Trophoblast cell (in vitro differentiated cells and primary cell): ENCODE measurements at regions not wholly inside any gene's neighbourhood (a gene's known extent, or its start where the extent isn't known, plus 50 kb on each side); places are given as distances from the start of the nearest gene placed in this dataset.

Source experiments
- DNase-seq, 2 donors: peaks; one replicate each; pipeline ENCODE4 v3.0.0-alpha.2; 2016
- H2AFZ ChIP-seq: 2 replicates; pipeline ENCODE4 v1.6.1; 2013; ENCODE audit warnings: low read length, moderate library complexity, mild to moderate bottlenecking; ENCODE audit not compliant: insufficient read depth, poor library complexity
- H2AK5ac ChIP-seq: 2 replicates; pipeline ENCODE4 v1.6.1; 2013; ENCODE audit warnings: mild to moderate bottlenecking, low read length
- H2BK120ac ChIP-seq: 2 replicates; pipeline ENCODE4 v1.6.1; 2013; ENCODE audit warnings: low read length, mild to moderate bottlenecking, moderate library complexity; ENCODE audit not compliant: insufficient read depth, poor library complexity
- H2BK12ac ChIP-seq: 2 replicates; pipeline ENCODE4 v1.6.1; 2013; ENCODE audit warnings: mild to moderate bottlenecking, low read length, moderate library complexity
- H2BK5ac ChIP-seq: 2 replicates; pipeline ENCODE4 v1.6.1; 2013; ENCODE audit warnings: low read length, low read depth, moderate library complexity, mild to moderate bottlenecking; ENCODE audit not compliant: poor library complexity
- H3K14ac ChIP-seq: 2 replicates; pipeline ENCODE4 v1.6.1; 2013; ENCODE audit warnings: mild to moderate bottlenecking, low read length
- H3K18ac ChIP-seq: 2 replicates; pipeline ENCODE4 v1.6.1; 2013; ENCODE audit warnings: mild to moderate bottlenecking, low read length
- H3K23ac ChIP-seq: 2 replicates; pipeline ENCODE4 v1.6.1; 2013; ENCODE audit warnings: low read length
- H3K27ac ChIP-seq: 2 replicates; pipeline ENCODE4 v1.5.1; 2013; ENCODE audit warnings: low read depth, mild to moderate bottlenecking, inconsistent platforms, low read length, moderate library complexity
- H3K27me3 ChIP-seq: 2 replicates; pipeline ENCODE4 v1.6.1; 2013; ENCODE audit warnings: inconsistent platforms, mild to moderate bottlenecking, low read length, moderate library complexity; ENCODE audit not compliant: insufficient read depth
- H3K36me3 ChIP-seq, 2 experiments: 1 replicate in 1 of 2; 2 replicates in 1 of 2; pipeline ENCODE4 v1.6.1; 2013; ENCODE audit warnings: low read length in 2 of 2, mild to moderate bottlenecking in 2 of 2, moderate library complexity in 1 of 2; ENCODE audit not compliant: insufficient read depth in 2 of 2, control insufficient read depth in 1 of 2
- H3K4ac ChIP-seq: 2 replicates; pipeline ENCODE4 v1.6.1; 2013; ENCODE audit warnings: low read depth, mild to moderate bottlenecking, low read length, moderate library complexity
- H3K4me1 ChIP-seq, 2 experiments: 1 replicate in 1 of 2; 2 replicates in 1 of 2; pipeline ENCODE4 v1.6.1; 2013; ENCODE audit warnings: low read length in 2 of 2, mild to moderate bottlenecking in 2 of 2, moderate library complexity in 1 of 2; ENCODE audit not compliant: insufficient read depth in 2 of 2, control insufficient read depth in 1 of 2
- H3K4me2 ChIP-seq: 2 replicates; pipeline ENCODE4 v1.6.1; 2013; ENCODE audit warnings: inconsistent platforms, mild to moderate bottlenecking, low read length, moderate library complexity
- H3K4me3 ChIP-seq: 2 replicates; pipeline ENCODE4 v1.5.1; 2013; ENCODE audit warnings: mild to moderate bottlenecking, low read depth, low read length, inconsistent platforms
- H3K79me1 ChIP-seq: one replicate; pipeline ENCODE4 v1.6.1; 2013; ENCODE audit warnings: low read length
- H3K79me2 ChIP-seq: 2 replicates; pipeline ENCODE4 v1.6.1; 2013; ENCODE audit warnings: low read length, mild to moderate bottlenecking; ENCODE audit not compliant: control insufficient read depth, insufficient read depth, poor library complexity
- H3K9ac ChIP-seq: 2 replicates; pipeline ENCODE4 v1.6.1; 2013; ENCODE audit warnings: mild to moderate bottlenecking, low read length
- H3K9me3 ChIP-seq: 2 replicates; pipeline ENCODE4 v1.6.1; 2013; ENCODE audit warnings: low read depth, mild to moderate bottlenecking, control low read depth, inconsistent platforms, low read length; ENCODE audit not compliant: insufficient read depth
- H4K12ac ChIP-seq: 2 replicates; pipeline ENCODE4 v1.6.1; 2013; ENCODE audit warnings: low read depth, mild to moderate bottlenecking, low read length, moderate library complexity
- H4K8ac ChIP-seq: 2 replicates; pipeline ENCODE4 v1.6.1; 2013; ENCODE audit warnings: low read depth, mild to moderate bottlenecking, low read length, moderate library complexity
- H4K91ac ChIP-seq: one replicate; pipeline ENCODE4 v1.6.1; 2013; ENCODE audit warnings: low read depth, mild to moderate bottlenecking, low read length, moderate library complexity
- WGBS: extraction: QIAGEN DNeasy Blood & Tissue Kit; methylation state at CpG from one replicate; pipeline ENCODE4 v1.1.7; 2013; ENCODE audit warnings: missing lambda C conversion rate; ENCODE audit not compliant: insufficient read length, insufficient coverage; ENCODE audit errors: extremely low coverage; 5-methylcytosine and 5-hydroxymethylcytosine counted together

GRCh38 chr2:219969508-219969907, 342.1 kb downstream of the SLC4A3 start:
- no peak overlapping the region for H2BK120ac ChIP-seq
- peaks cover 2 to 4% of the 10 kb centered on the region in 2 experiments for H3K4me1 ChIP-seq
- no peak overlapping the region for H3K9ac ChIP-seq
- no peak overlapping the region for H3K14ac ChIP-seq
- peaks cover 4% of the 10 kb centered on the region for H3K9me3 ChIP-seq
- no peak overlapping the region for H3K4me2 ChIP-seq
- no peak overlapping the region for H2BK12ac ChIP-seq
- no peaks in the 10 kb centered on the region for H3K79me1 ChIP-seq
- H4K12ac ChIP-seq, result no peak overlapping the region
- H3K4me3 ChIP-seq, result no peak overlapping the region
- H3K23ac ChIP-seq, result no peak overlapping the region
- H4K91ac ChIP-seq, result no peak overlapping the region
- no peaks in the 10 kb centered on the region for H3K27me3 ChIP-seq
- no peaks in the 10 kb centered on the region for H3K36me3 ChIP-seq
- whole genome bisulfite sequencing, result no CpG with 5 or more reads among the region's 4 CpGs
- no peak overlapping the region for H4K8ac ChIP-seq
- H3K4ac ChIP-seq, result no peak overlapping the region
- H2AK5ac ChIP-seq, result no peak overlapping the region
- no peak overlapping the region for H3K27ac ChIP-seq
- H2BK5ac ChIP-seq, result no peak overlapping the region
- peak; percentile 24 to 56 for DNase-seq
- H3K18ac ChIP-seq, result no peak overlapping the region
- H3K79me2 ChIP-seq, result no peaks in the 10 kb centered on the region
- H2AFZ ChIP-seq, result no peak overlapping the region

GRCh38 chr2:219973136-219973535, 345.7 kb downstream of the SLC4A3 start:
- WGBS, result no CpG with 5 or more reads among the region's 1 CpG
- H4K8ac ChIP-seq, result no peak overlapping the region
- no peak overlapping the region for H2AFZ ChIP-seq
- H3K4me3 ChIP-seq, result no peak overlapping the region
- no peak overlapping the region for H3K23ac ChIP-seq
- no peak overlapping the region for H3K14ac ChIP-seq
- no peak for DNase-seq
- no peaks in the 10 kb centered on the region for H3K4me1 ChIP-seq
- H4K91ac ChIP-seq, result no peak overlapping the region
- no peak overlapping the region for H3K18ac ChIP-seq
- no peak overlapping the region for H3K4me2 ChIP-seq
- H2BK12ac ChIP-seq, result no peak overlapping the region
- H3K9me3 ChIP-seq, result no peaks in the 10 kb centered on the region
- H2AK5ac ChIP-seq, result no peak overlapping the region
- no peak overlapping the region for H4K12ac ChIP-seq
- no peak overlapping the region for H3K9ac ChIP-seq
- no peak overlapping the region for H2BK5ac ChIP-seq
- no peaks in the 10 kb centered on the region for H3K27me3 ChIP-seq
- H3K79me1 ChIP-seq, result no peaks in the 10 kb centered on the region
- no peak overlapping the region for H3K27ac ChIP-seq
- H2BK120ac ChIP-seq, result no peak overlapping the region
- H3K79me2 ChIP-seq, result no peaks in the 10 kb centered on the region
- H3K4ac ChIP-seq, result no peak overlapping the region
- no peaks in the 10 kb centered on the region for H3K36me3 ChIP-seq

DNA sequence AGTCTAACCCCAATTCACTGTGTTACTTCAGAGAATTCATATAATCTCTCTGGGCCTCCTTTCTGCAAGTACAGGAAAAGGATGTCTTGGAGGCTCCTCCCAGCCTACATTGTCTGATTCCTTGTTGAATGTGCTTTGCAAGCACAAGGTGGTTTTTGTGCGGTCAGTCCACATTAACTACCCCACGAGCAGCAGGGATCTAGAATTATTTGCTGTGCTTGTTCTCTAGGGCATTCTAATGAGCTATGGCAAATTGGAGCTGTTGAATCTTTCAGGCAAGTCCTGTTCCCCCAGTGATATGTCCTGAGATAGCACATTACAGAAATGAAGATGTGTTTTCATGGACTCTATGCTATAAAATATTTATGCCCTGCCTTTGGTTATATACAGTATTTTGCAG, 349.4 kb downstream of the SLC4A3 start:
- Histone ChIP-seq H2BK12ac (no peak overlapping the region), H3K4me3 (no peak overlapping the region), H3K9ac (no peak overlapping the region), H3K14ac (no peak overlapping the region), H4K91ac (no peak overlapping the region), H3K27ac (no peak overlapping the region), H3K23ac (no peak overlapping the region), H3K4me2 (no peak overlapping the region), H2BK120ac (no peak overlapping the region), H4K12ac (no peak overlapping the region), H3K79me1 (no peaks in the 10 kb centered on the region), H3K79me2 (no peaks in the 10 kb centered on the region), H2AFZ (no peak overlapping the region), H3K4ac (no peak overlapping the region), H2BK5ac (no peak overlapping the region), H3K9me3 (no peaks in the 10 kb centered on the region), H3K18ac (no peak overlapping the region), H4K8ac (no peak overlapping the region), H3K4me1 (no peaks in the 10 kb centered on the region), H3K36me3 (no peaks in the 10 kb centered on the region), H3K27me3 (no peaks in the 10 kb centered on the region), H2AK5ac (no peak overlapping the region)
- no peak for DNase-seq
- no CpG with 5 or more reads among the region's 2 CpGs for WGBS

GRCh38 chr2:219980638-219981037, 353.2 kb downstream of the SLC4A3 start:
- no peak for DNase-seq
- Histone ChIP-seq H3K79me1 (no peaks in the 10 kb centered on the region), H3K36me3 (no peaks in the 10 kb centered on the region)

More at GRCh38 chr2:219980638-219981037, 353.2 kb downstream of the SLC4A3 start:
- no peak overlapping the region for H3K27ac ChIP-seq
- H3K4me3 ChIP-seq, result no peak overlapping the region
- H3K18ac ChIP-seq, result no peak overlapping the region
- H4K12ac ChIP-seq, result no peak overlapping the region
- H3K27me3 ChIP-seq, result no peaks in the 10 kb centered on the region
- H2AK5ac ChIP-seq, result no peak overlapping the region
- no peak overlapping the region for H2BK12ac ChIP-seq
- H4K8ac ChIP-seq, result no peak overlapping the region
- H4K91ac ChIP-seq, result no peak overlapping the region
- H2AFZ ChIP-seq, result no peak overlapping the region
- no peak overlapping the region for H3K4me2 ChIP-seq
- H2BK5ac ChIP-seq, result no peak overlapping the region
- H3K23ac ChIP-seq, result no peak overlapping the region
- H3K9me3 ChIP-seq, result no peaks in the 10 kb centered on the region
- no peak overlapping the region for H3K14ac ChIP-seq
- no CpG with 5 or more reads among the region's 2 CpGs for WGBS
- H3K4ac ChIP-seq, result no peak overlapping the region
- H2BK120ac ChIP-seq, result no peak overlapping the region
- no peaks in the 10 kb centered on the region for H3K79me2 ChIP-seq
- no peaks in the 10 kb centered on the region for H3K4me1 ChIP-seq
- no peak overlapping the region for H3K9ac ChIP-seq
